Kidney epithelial cell (primary cell): ENCODE measurements at regions not wholly inside any gene's neighbourhood (a gene's known extent, or its start where the extent isn't known, plus 50 kb on each side); places are given as distances from the start of the nearest gene placed in this dataset.

Experiments used
- DNase-seq: peaks from one replicate; pipeline ENCODE4 v3.0.0-alpha.2; 2010; ENCODE audit warnings: low read depth
- H3K27me3 ChIP-seq: 2 replicates; pipeline ENCODE4 v1.6.0; 2011; ENCODE audit warnings: low read length; ENCODE audit not compliant: control insufficient read depth, insufficient read depth
- H3K36me3 ChIP-seq: 2 replicates; pipeline ENCODE4 v1.5.1; 2011; ENCODE audit warnings: low read length; ENCODE audit not compliant: control insufficient read depth, insufficient read depth
- H3K4me3 ChIP-seq: 2 replicates; pipeline ENCODE4 v1.5.1; 2011; ENCODE audit warnings: low read depth, mild to moderate bottlenecking, control low read depth, low read length
- TF ChIP-seq, protein P1 (sequence below): IDR thresholded peaks from 2 replicates; pipeline ENCODE4 v1.5.1; 2011; ENCODE audit warnings: mild to moderate bottlenecking, moderate library complexity, low read length, control low read depth, inconsistent platforms; ENCODE audit not compliant: insufficient read depth, poor library complexity, severe bottlenecking

GRCh38 chr2:129747500-129748125, 231.9 kb upstream of the RAB6C start:
- H3K27me3 ChIP-seq: no peaks in the 10 kb centered on the region
- TF ChIP-seq, protein P1, sequence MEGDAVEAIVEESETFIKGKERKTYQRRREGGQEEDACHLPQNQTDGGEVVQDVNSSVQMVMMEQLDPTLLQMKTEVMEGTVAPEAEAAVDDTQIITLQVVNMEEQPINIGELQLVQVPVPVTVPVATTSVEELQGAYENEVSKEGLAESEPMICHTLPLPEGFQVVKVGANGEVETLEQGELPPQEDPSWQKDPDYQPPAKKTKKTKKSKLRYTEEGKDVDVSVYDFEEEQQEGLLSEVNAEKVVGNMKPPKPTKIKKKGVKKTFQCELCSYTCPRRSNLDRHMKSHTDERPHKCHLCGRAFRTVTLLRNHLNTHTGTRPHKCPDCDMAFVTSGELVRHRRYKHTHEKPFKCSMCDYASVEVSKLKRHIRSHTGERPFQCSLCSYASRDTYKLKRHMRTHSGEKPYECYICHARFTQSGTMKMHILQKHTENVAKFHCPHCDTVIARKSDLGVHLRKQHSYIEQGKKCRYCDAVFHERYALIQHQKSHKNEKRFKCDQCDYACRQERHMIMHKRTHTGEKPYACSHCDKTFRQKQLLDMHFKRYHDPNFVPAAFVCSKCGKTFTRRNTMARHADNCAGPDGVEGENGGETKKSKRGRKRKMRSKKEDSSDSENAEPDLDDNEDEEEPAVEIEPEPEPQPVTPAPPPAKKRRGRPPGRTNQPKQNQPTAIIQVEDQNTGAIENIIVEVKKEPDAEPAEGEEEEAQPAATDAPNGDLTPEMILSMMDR: no peak
- H3K4me3 ChIP-seq: no peak overlapping the region
- H3K36me3 ChIP-seq: no peaks in the 10 kb centered on the region
- no peak for DNase-seq

GRCh38 chr2:129748250-129748649, 231.2 kb upstream of the RAB6C start:
- DNase-seq: no peak
- TF ChIP-seq, protein P1: no peak
- H3K27me3 ChIP-seq: no peaks in the 10 kb centered on the region
- H3K36me3 ChIP-seq: no peaks in the 10 kb centered on the region
- H3K4me3 ChIP-seq: no peak overlapping the region

GRCh38 chr2:129748653-129749052, 230.8 kb upstream of the RAB6C start:
- no peak for DNase-seq
- TF ChIP-seq, protein P1: no peak
- Histone ChIP-seq H3K27me3 (no peaks in the 10 kb centered on the region), H3K36me3 (no peaks in the 10 kb centered on the region), H3K4me3 (no peak overlapping the region)

- no peak for DNase-seq
- Histone ChIP-seq H3K36me3 (no peaks in the 10 kb centered on the region), H3K4me3 (no peak overlapping the region), H3K27me3 (no peaks in the 10 kb centered on the region)
- TF ChIP-seq, protein P1: no peak
Observed at GRCh38 chr2:129751409-129751808, 228.1 kb upstream of the RAB6C start.

- H3K36me3 ChIP-seq: no peaks in the 10 kb centered on the region
- DNase-seq: peak; percentile 2
- H3K4me3 ChIP-seq: no peak overlapping the region
- H3K27me3 ChIP-seq: no peaks in the 10 kb centered on the region
- TF ChIP-seq, protein P1: no peak
Observed at GRCh38 chr2:129752176-129752575, 227.3 kb upstream of the RAB6C start.

DNA sequence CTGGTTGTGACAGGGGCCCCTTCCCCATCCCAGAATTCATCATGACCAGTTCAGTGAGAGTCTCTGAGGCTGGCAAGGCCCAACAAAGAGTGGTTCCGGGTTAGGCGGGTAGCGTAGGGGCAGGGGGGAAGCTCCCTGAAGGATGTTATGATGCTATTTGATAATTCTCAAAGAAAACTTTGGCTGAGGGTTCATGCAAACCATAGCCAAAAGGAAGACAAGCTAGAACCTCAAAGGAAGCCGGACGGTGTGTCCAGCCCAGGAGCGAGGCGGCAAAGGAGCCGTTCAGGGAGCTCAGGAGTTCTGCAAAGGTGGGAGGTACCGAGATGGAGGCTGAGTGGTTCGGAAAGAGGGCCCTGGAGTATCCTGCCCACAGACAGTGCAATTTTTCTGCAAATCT, 226.8 kb upstream of the RAB6C start:
- H3K4me3 ChIP-seq: no peak overlapping the region
- no peaks in the 10 kb centered on the region for H3K36me3 ChIP-seq
- TF ChIP-seq, protein P1: no peak
- no peaks in the 10 kb centered on the region for H3K27me3 ChIP-seq
- DNase-seq: no peak
